WTC11 (cell line): ENCODE measurements at regions not wholly inside any gene's neighbourhood (a gene's known extent, or its start where the extent isn't known, plus 50 kb on each side); places are given as distances from the start of the nearest gene placed in this dataset.

Experiments
- ATAC-seq: fragments of 200-7000 bp; cut with Tn5 transposase; 2 replicates; pipeline ENCODE4 v1.10.0; 2021; ENCODE audit warnings: mild to moderate bottlenecking, moderate library complexity
- CTCF ChIA-PET: fragments of 300-600 bp; sonication (Branson Sonifier 250); formaldehyde crosslinking; loops from one replicate; lab custom pipeline; 2021; ENCODE audit warnings: antibody characterized with exemption; lab: Charles Lee
- POLR2A ChIA-PET: fragments of 350-600 bp; sonication (Branson Sonifier 250); formaldehyde crosslinking; loops from one replicate; lab custom pipeline; 2021; ENCODE audit warnings: antibody characterized with exemption; lab: Charles Lee
- DNase-seq: peaks from one replicate; pipeline ENCODE4 v3.0.0; 2021; ENCODE audit warnings: low spot score
- H3K27ac Mint-ChIP-seq: 2 replicates; pipeline ENCODE4 v1.8.0; 2021; ENCODE audit warnings: mixed read lengths
- H3K27me3 Mint-ChIP-seq: 2 replicates; pipeline ENCODE4 v1.8.0; 2021; ENCODE audit warnings: low read depth, mild to moderate bottlenecking, moderate library complexity, mixed read lengths
- H3K36me3 Mint-ChIP-seq: 2 replicates; pipeline ENCODE4 v1.8.0; 2021; ENCODE audit warnings: mixed read lengths
- H3K4me1 Mint-ChIP-seq: 2 replicates; pipeline ENCODE4 v1.8.0; 2022; ENCODE audit warnings: mixed read lengths
- H3K4me3 Mint-ChIP-seq: 2 replicates; pipeline ENCODE4 v1.8.0; 2021; ENCODE audit warnings: mild to moderate bottlenecking, moderate library complexity, mixed read lengths
- H3K9me3 Mint-ChIP-seq: 2 replicates; pipeline ENCODE4 v1.8.0; 2021; ENCODE audit warnings: mixed read lengths
- CREM ChIP-seq: sonication (generic); formaldehyde crosslinking; IDR thresholded peaks from 2 replicates; pipeline ENCODE4 v1.8.1; 2022; ENCODE audit warnings: mild to moderate bottlenecking, missing genetic modification reagents, moderate library complexity
- ELF4 ChIP-seq: sonication (generic); formaldehyde crosslinking; IDR thresholded peaks from 2 replicates; pipeline ENCODE4 v1.8.1; 2022; ENCODE audit warnings: low read depth, mild to moderate bottlenecking, moderate library complexity, missing genetic modification reagents
- ETV6 ChIP-seq: sonication (generic); formaldehyde crosslinking; IDR thresholded peaks from 2 replicates; pipeline ENCODE4 v1.8.1; 2022; ENCODE audit warnings: mild to moderate bottlenecking, missing genetic modification reagents
- GABPB1 ChIP-seq: sonication (generic); formaldehyde crosslinking; IDR thresholded peaks from 2 replicates; pipeline ENCODE4 v1.8.1; 2023; ENCODE audit warnings: mild to moderate bottlenecking, missing genetic modification reagents
- GTF2I ChIP-seq: fragments of 250-450 bp; sonication (Bioruptor Pico); conservative IDR thresholded peaks from 2 replicates; pipeline ENCODE4 v1.4.0; 2021; ENCODE audit warnings: mild to moderate bottlenecking
- KAT7 ChIP-seq: sonication (generic); formaldehyde crosslinking; IDR thresholded peaks from 2 replicates; pipeline ENCODE4 v1.8.1; 2023; ENCODE audit warnings: missing genetic modification reagents, mild to moderate bottlenecking, borderline replicate concordance
- NR2C2 ChIP-seq: sonication (generic); formaldehyde crosslinking; IDR thresholded peaks from 2 replicates; pipeline ENCODE4 v1.8.0; 2022; ENCODE audit warnings: mild to moderate bottlenecking, missing genetic modification reagents
- RORB ChIP-seq: fragments of 250-450 bp; sonication (Bioruptor Pico); IDR thresholded peaks from 2 replicates; pipeline ENCODE4 v1.9.0; 2021; ENCODE audit warnings: mild to moderate bottlenecking
- TP53 ChIP-seq: sonication (generic); formaldehyde crosslinking; IDR thresholded peaks from 2 replicates; pipeline ENCODE4 v1.8.1; 2023; ENCODE audit warnings: mild to moderate bottlenecking, missing genetic modification reagents
- ZNF219 ChIP-seq: sonication (generic); formaldehyde crosslinking; IDR thresholded peaks from 2 replicates; pipeline ENCODE4 v1.8.0; 2023; ENCODE audit warnings: missing genetic modification reagents, mild to moderate bottlenecking, borderline replicate concordance
- ZNF232 ChIP-seq: sonication (generic); formaldehyde crosslinking; IDR thresholded peaks from 2 replicates; pipeline ENCODE4 v1.8.0; 2022; ENCODE audit warnings: mild to moderate bottlenecking, missing genetic modification reagents
- ZNF263 ChIP-seq: sonication (generic); formaldehyde crosslinking; IDR thresholded peaks from 2 replicates; pipeline ENCODE4 v1.8.1; 2022; ENCODE audit warnings: low read depth, mild to moderate bottlenecking, moderate library complexity, missing genetic modification reagents
- TF ChIP-seq, protein P1 (sequence below): fragments of 250-450 bp; sonication (Bioruptor Pico); IDR thresholded peaks from 2 replicates; pipeline ENCODE4 v1.9.0; 2021; ENCODE audit warnings: moderate library complexity, mild to moderate bottlenecking, inconsistent platforms, borderline replicate concordance
- TF ChIP-seq, protein P2 (sequence below): sonication (generic); formaldehyde crosslinking; IDR thresholded peaks from 2 replicates; pipeline ENCODE4 v1.8.0; 2022; ENCODE audit warnings: missing genetic modification reagents
- TF ChIP-seq, protein P3 (sequence below): sonication (generic); formaldehyde crosslinking; conservative IDR thresholded peaks from 2 replicates; pipeline ENCODE4 v1.8.1; 2022; ENCODE audit warnings: mild to moderate bottlenecking, missing genetic modification reagents
- TF ChIP-seq, protein P4 (sequence below): sonication (generic); formaldehyde crosslinking; IDR thresholded peaks from 2 replicates; pipeline ENCODE4 v1.8.0; 2022; ENCODE audit warnings: mild to moderate bottlenecking, missing genetic modification reagents
- TF ChIP-seq, protein P5 (sequence below): sonication (generic); formaldehyde crosslinking; IDR thresholded peaks from 2 replicates; pipeline ENCODE4 v1.8.0; 2022; ENCODE audit warnings: mild to moderate bottlenecking, missing genetic modification reagents

DNA sequence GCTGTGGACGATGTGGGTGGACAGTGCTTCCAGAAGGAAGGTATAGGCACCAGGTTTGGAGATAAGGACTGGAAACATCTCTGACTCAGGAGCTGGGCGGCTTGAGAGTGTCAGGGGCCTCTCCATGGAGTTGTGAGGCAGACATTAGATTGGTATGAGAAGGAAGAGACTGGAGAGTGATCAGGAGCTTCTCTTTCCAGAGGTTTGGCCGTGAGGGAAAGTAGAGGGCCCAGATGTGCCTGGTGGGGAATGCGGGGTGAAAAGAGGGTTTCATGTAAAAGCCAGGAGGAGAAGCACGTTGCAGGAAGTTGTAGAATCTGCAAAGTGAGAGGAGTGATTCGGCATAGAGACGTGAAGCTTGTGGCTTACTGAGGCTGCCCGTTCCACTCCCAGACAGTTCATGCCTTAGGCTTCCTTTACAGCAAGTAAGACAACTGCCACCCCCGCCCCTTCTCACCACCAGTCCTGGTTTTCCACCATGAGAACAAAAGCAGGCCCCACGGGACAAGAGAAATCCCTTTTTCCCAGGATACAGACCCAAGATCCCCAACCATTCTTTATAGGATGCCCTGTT is 166.3 kb upstream of the HDAC4 start (continued):
- no peak for TF ChIP-seq ZNF263 (CRISPR knock-in tag)
- TF ChIP-seq ZNF232: no peak
- no peak for TF ChIP-seq NR2C2 (CRISPR knock-in tag)
- TF ChIP-seq, protein P1, sequence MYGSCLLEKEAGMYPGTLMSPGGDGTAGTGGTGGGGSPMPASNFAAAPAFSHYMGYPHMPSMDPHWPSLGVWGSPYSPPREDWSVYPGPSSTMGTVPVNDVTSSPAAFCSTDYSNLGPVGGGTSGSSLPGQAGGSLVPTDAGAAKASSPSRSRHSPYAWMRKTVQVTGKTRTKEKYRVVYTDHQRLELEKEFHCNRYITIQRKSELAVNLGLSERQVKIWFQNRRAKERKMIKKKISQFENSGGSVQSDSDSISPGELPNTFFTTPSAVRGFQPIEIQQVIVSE (CRISPR knock-in tag): no peak
- TF ChIP-seq ETV6 (CRISPR knock-in tag): no peak
- TF ChIP-seq CREM: no peak

DNA sequence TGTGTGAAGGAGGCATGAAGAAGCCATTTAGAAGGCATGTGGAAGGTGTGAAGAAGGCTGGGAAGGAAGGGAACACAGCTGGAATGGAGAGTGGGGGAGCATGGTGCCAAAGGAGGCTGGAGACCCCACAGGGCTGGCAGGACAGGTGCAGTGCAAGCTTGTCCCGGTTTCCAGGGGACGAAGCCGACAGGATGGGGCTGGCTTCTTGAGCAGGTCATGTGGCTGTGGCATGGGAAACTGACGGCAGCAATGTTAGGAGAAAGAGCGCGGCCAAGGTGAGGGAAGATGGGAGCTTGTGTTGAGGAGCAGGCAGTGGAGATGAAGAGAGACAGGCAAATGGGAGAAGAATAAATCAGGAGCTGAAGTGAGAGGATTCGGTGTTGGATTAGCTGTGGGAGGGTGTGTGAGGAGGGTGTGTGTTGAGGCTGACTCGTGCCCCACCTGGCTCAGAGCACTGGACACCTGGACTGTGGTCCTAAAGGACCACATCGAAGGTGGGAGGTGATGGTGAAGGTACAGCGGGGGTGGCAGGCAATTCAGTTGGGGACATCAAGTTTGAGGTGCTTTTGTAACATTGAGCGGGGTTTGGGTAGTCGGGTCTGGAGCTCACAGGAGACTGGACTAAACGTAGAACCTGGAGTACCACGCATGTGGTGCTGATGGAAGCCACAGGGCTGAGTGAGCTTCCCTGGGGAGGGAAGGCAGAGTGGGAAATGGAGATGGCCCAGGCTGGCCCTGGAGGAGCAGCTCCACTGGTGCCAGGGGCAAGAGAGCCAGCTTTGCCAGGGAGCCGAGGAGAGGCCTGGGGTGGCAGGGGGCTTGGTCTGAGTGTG is 165.6 kb upstream of the HDAC4 start:
- POLR2A ChIA-PET: no interaction called here
- TF ChIP-seq GABPB1: no peak
- TF ChIP-seq, protein P2, sequence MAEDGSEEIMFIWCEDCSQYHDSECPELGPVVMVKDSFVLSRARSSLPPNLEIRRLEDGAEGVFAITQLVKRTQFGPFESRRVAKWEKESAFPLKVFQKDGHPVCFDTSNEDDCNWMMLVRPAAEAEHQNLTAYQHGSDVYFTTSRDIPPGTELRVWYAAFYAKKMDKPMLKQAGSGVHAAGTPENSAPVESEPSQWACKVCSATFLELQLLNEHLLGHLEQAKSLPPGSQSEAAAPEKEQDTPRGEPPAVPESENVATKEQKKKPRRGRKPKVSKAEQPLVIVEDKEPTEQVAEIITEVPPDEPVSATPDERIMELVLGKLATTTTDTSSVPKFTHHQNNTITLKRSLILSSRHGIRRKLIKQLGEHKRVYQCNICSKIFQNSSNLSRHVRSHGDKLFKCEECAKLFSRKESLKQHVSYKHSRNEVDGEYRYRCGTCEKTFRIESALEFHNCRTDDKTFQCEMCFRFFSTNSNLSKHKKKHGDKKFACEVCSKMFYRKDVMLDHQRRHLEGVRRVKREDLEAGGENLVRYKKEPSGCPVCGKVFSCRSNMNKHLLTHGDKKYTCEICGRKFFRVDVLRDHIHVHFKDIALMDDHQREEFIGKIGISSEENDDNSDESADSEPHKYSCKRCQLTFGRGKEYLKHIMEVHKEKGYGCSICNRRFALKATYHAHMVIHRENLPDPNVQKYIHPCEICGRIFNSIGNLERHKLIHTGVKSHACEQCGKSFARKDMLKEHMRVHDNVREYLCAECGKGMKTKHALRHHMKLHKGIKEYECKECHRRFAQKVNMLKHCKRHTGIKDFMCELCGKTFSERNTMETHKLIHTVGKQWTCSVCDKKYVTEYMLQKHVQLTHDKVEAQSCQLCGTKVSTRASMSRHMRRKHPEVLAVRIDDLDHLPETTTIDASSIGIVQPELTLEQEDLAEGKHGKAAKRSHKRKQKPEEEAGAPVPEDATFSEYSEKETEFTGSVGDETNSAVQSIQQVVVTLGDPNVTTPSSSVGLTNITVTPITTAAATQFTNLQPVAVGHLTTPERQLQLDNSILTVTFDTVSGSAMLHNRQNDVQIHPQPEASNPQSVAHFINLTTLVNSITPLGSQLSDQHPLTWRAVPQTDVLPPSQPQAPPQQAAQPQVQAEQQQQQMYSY (CRISPR knock-in tag): no peak
- TF ChIP-seq, protein P3, sequence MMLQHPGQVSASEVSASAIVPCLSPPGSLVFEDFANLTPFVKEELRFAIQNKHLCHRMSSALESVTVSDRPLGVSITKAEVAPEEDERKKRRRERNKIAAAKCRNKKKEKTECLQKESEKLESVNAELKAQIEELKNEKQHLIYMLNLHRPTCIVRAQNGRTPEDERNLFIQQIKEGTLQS (CRISPR knock-in tag): no peak
- no peak for TF ChIP-seq ELF4 (CRISPR knock-in tag)
- no peak for TF ChIP-seq TP53 (CRISPR knock-in tag)
- TF ChIP-seq, protein P4, sequence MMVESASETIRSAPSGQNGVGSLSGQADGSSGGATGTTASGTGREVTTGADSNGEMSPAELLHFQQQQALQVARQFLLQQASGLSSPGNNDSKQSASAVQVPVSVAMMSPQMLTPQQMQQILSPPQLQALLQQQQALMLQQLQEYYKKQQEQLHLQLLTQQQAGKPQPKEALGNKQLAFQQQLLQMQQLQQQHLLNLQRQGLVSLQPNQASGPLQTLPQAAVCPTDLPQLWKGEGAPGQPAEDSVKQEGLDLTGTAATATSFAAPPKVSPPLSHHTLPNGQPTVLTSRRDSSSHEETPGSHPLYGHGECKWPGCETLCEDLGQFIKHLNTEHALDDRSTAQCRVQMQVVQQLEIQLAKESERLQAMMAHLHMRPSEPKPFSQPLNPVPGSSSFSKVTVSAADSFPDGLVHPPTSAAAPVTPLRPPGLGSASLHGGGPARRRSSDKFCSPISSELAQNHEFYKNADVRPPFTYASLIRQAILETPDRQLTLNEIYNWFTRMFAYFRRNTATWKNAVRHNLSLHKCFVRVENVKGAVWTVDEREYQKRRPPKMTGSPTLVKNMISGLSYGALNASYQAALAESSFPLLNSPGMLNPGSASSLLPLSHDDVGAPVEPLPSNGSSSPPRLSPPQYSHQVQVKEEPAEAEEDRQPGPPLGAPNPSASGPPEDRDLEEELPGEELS (CRISPR knock-in tag): no peak
- TF ChIP-seq RORB: no peak
- TF ChIP-seq, protein P5, sequence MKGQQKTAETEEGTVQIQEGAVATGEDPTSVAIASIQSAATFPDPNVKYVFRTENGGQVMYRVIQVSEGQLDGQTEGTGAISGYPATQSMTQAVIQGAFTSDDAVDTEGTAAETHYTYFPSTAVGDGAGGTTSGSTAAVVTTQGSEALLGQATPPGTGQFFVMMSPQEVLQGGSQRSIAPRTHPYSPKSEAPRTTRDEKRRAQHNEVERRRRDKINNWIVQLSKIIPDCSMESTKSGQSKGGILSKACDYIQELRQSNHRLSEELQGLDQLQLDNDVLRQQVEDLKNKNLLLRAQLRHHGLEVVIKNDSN (CRISPR knock-in tag): no peak
- no peak for TF ChIP-seq KAT7 (CRISPR knock-in tag)
- no peak for TF ChIP-seq ZNF219
- no peak for TF ChIP-seq GTF2I (CRISPR knock-in tag)
- no peaks in the 10 kb centered on the region for H3K27me3 Mint-ChIP-seq
- H3K4me3 Mint-ChIP-seq: no peak overlapping the region
- no peaks in the 10 kb centered on the region for H3K4me1 Mint-ChIP-seq
- ATAC-seq (no peak), DNase-seq (no peak)
- CTCF ChIA-PET: no interaction called here
- H3K9me3 Mint-ChIP-seq: no peaks in the 10 kb centered on the region
- no peak overlapping the region for H3K27ac Mint-ChIP-seq
- no peaks in the 10 kb centered on the region for H3K36me3 Mint-ChIP-seq
